ENCODE measurements at regions not wholly inside any gene's neighbourhood (a gene's known extent, or its start where the extent isn't known, plus 50 kb on each side); places are given as distances from the start of the nearest gene placed in this dataset.

GRCh38 chr11:70783821-70784220, 385.5 kb downstream of the CTTN start:
- TF ChIP-seq POLR2A (IDR thresholded peaks at IDR 0.05; ENCODE audit: extremely low read depth, insufficient read length) (no peak), CTCF (IDR thresholded peaks at IDR 0.05; ENCODE audit: low read depth, low read length) (no peak), MAX (IDR thresholded peaks at IDR 0.05; ENCODE audit: low read depth, low read length) (no peak), MYC (IDR thresholded peaks at IDR 0.05; ENCODE audit: low read depth, low read length) (no peak)

Data from NB4 (cell line).